ENCODE measurements at regions not wholly inside any gene's neighbourhood (a gene's known extent, or its start where the extent isn't known, plus 50 kb on each side); places are given as distances from the start of the nearest gene placed in this dataset.

DNA sequence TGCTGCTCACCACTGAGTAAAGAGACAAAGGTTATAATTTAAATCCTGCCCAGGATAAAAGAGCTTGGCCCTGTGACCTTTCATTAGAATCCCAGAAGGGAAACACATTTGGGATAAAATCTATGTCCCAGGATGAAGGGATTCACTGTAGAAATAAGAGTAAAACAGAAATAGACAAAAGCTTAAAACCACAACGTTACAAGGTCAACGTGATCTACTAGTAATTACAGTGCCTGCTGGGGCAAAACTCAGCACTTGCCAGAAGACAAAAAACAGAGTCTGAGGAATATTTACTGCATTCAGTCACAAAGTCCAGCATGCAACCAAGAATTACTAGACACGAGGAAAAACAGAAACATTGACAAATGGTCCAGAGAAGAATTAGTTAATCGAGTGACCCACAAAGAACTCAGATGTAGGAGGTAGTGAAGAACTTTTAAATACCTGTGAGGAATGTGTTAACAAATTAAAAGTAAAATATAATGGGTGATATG is 982.3 kb downstream of the GATA3 start (continued):
- no peak for TF ChIP-seq REST (IDR thresholded peaks at IDR 0.05; ENCODE audit: low read depth)
- no peak for TF ChIP-seq POLR2AphosphoS5 (IDR thresholded peaks at IDR 0.05; ENCODE audit: low read depth, low read length)
- TF ChIP-seq SRF (IDR thresholded peaks at IDR 0.05; ENCODE audit: low read depth) = no peak

DNA sequence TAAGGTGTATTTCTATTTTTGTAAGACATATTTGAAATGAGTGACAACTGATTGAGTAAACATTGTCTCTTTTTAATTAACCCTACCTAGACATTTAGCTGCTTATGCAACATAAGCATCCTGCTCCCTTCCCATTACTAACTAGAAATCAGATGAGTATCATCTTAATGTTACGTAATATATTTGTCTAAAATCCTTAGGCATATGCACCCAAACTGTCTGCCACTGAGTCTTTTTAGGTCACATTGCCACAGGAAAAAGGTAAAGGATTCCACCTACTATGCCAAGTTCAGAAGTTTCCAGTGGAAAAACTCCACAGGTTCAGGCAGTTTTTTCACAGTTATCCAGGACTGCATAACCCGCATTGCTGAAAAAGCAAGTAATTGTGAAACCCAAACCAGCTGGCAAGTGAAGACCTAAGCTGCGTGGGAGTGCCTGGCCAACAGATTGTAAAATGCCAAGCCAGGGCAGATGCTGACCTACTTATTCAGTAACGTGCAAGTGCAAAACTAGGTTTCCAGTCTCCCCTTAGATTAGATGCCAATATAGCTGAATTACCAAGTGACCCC is 983.7 kb downstream of the GATA3 start:
- Histone ChIP-seq H3K4me1 (ENCODE audit: control insufficient read depth in 1 of 2, insufficient read depth in 2 of 2, low read length in 2 of 2) (no peaks in the 10 kb centered on the region), H3K9me2 (ENCODE audit: insufficient read depth) (no peaks in the 10 kb centered on the region), H3K27me3 (ENCODE audit: insufficient read depth, low read length) (no peaks in the 10 kb centered on the region), H4K20me1 (ENCODE audit: insufficient read depth) (no peaks in the 10 kb centered on the region), H3K9ac (ENCODE audit: low read length) (no peak overlapping the region), H3K9me3 (ENCODE audit: control insufficient read depth in 1 of 2, insufficient read depth in 1 of 2, low read depth in 1 of 2, low read length in 2 of 2) (peaks cover 11 to 16% of the 10 kb centered on the region in 2 experiments; a peak in 2 of 4 replicates), H2AFZ (ENCODE audit: low read depth, low read length, poor library complexity, severe bottlenecking) (no peak overlapping the region), H3K36me3 (ENCODE audit: control insufficient read depth in 1 of 2, insufficient read depth in 2 of 2, low read length in 2 of 2) (no peaks in the 10 kb centered on the region), H3K79me2 (ENCODE audit: insufficient read depth, low read length) (no peaks in the 10 kb centered on the region), H3K4me3 (replicated peaks in 1 of 2; ENCODE audit: low read depth in 1 of 2, low read length in 2 of 2) (no peak overlapping the region), H3K4me2 (ENCODE audit: low read length) (no peak overlapping the region), H3K27ac (ENCODE audit: low read depth, low read length) (no peak overlapping the region)
- intact Hi-C loops (cut with micrococcal nuclease) = no loop called here
- ChIA-PET CTCF (no interaction called here), POLR2A (no interaction called here), RAD21 (ENCODE audit: low non-redundant PET in 1 of 2, low total read pairs in 2 of 2, uncharacterized antibody in 2 of 2, unreplicated experiment in 2 of 2) (no interaction called here)
- BruUV-seq (replicated peaks) = no TSS peak
- no peak for ATAC-seq
- TF ChIP-seq SIN3A (IDR thresholded peaks at IDR 0.05; ENCODE audit: low read depth) = no peak
- TF ChIP-seq ZBTB33 (IDR thresholded peaks at IDR 0.05; ENCODE audit: extremely low read depth, insufficient replicate concordance, low read length) = no peak
- no peak for TF ChIP-seq ATF3 (IDR thresholded peaks at IDR 0.05)
- TF ChIP-seq, protein P1, sequence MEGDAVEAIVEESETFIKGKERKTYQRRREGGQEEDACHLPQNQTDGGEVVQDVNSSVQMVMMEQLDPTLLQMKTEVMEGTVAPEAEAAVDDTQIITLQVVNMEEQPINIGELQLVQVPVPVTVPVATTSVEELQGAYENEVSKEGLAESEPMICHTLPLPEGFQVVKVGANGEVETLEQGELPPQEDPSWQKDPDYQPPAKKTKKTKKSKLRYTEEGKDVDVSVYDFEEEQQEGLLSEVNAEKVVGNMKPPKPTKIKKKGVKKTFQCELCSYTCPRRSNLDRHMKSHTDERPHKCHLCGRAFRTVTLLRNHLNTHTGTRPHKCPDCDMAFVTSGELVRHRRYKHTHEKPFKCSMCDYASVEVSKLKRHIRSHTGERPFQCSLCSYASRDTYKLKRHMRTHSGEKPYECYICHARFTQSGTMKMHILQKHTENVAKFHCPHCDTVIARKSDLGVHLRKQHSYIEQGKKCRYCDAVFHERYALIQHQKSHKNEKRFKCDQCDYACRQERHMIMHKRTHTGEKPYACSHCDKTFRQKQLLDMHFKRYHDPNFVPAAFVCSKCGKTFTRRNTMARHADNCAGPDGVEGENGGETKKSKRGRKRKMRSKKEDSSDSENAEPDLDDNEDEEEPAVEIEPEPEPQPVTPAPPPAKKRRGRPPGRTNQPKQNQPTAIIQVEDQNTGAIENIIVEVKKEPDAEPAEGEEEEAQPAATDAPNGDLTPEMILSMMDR (IDR thresholded peaks at IDR 0.05 in 2 of 3, conservative IDR thresholded peaks at IDR 0.05 in 1 of 3; ENCODE audit: borderline replicate concordance in 1 of 3, insufficient read depth in 1 of 3, low read depth in 2 of 3, low read length in 2 of 3) = no peak
- TF ChIP-seq SP1 (IDR thresholded peaks at IDR 0.05; ENCODE audit: low read depth) = no peak
- no peak for TF ChIP-seq RAD21 (IDR thresholded peaks at IDR 0.05; ENCODE audit: low read depth)
- no peak for TF ChIP-seq EZH2phosphoT487 (IDR thresholded peaks at IDR 0.05; ENCODE audit: borderline replicate concordance)
- no peak for TF ChIP-seq JUND (IDR thresholded peaks at IDR 0.05)
- no peak for TF ChIP-seq TCF7L2 (IDR thresholded peaks at IDR 0.05; ENCODE audit: borderline replicate concordance, extremely low read depth, insufficient read depth, insufficient read length)
- no peak for TF ChIP-seq EZH2 (IDR thresholded peaks at IDR 0.05)
- TF ChIP-seq ZNF274 (IDR thresholded peaks at IDR 0.05; ENCODE audit: low read depth, low read length) = no peak
- TF ChIP-seq FOSL1 (IDR thresholded peaks at IDR 0.05; ENCODE audit: low read depth) = no peak
- no peak for TF ChIP-seq POLR2AphosphoS5 (IDR thresholded peaks at IDR 0.05; ENCODE audit: low read depth, low read length)
- TF ChIP-seq CEBPB (IDR thresholded peaks at IDR 0.05; ENCODE audit: low read depth) = no peak
- no peak for TF ChIP-seq EGR1 (IDR thresholded peaks at IDR 0.05; ENCODE audit: low read depth)
- TF ChIP-seq ZFX (IDR thresholded peaks at IDR 0.05) = no peak
- no peak for TF ChIP-seq CBX3 (IDR thresholded peaks at IDR 0.05; ENCODE audit: low read depth)
- no peak for TF ChIP-seq POLR2A (IDR thresholded peaks at IDR 0.05; ENCODE audit: borderline replicate concordance, extremely low read depth, insufficient read depth, insufficient read length)
- DNase-seq (ENCODE audit: low read depth, low spot score) = no peak

Data from HCT116 (cell line).